ENCODE measurements at regions not wholly inside any gene's neighbourhood (a gene's known extent, or its start where the extent isn't known, plus 50 kb on each side); places are given as distances from the start of the nearest gene placed in this dataset.

DNA sequence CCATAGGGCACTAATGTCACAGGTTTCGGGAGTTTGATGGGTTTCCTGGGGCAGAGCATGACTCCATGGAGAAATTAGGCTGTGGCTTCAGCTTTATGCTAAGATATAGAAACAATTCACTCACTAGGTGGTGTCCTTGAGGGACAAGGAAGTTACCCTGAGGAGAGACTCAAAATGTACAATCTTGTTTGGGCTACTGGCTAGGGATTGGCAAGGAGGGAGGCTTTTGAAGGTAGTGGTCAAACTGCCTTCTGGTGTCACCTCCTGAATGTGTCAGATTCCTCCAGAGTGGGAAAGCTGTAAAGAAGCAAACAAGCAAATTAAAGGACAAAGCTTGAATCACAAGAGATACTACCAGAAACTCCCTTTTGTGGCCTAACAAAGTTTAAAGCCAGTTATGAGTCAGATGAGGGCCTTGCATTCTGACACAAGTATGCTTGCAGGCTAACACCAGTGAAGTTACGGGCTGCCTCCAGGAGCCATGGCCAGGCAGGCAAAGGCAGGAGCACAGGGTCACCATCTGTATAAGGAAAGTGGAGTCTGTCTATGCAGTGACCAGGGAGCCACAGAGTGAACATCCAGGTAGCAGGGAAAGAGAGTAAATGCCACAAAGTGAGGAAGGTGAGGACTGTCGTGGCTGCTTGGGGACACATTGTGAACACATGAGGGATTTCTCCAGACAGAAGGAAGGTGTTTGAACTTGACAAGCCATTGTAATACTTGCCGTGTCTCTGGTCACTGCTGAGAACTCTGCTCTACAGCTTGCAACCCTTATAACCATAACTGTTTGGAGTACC lies 107.7 kb upstream of the DTNBP1 start:
- H3K4me3 Mint-ChIP-seq (ENCODE audit: unreplicated experiment) = no peak overlapping the region
- ChIA-PET POLR2A (no interaction called here), CTCF (no interaction called here)
- H3K9me3 Mint-ChIP-seq (ENCODE audit: unreplicated experiment) = no peaks in the 10 kb centered on the region
- no peaks in the 10 kb centered on the region for H3K36me3 Mint-ChIP-seq (ENCODE audit: insufficient read depth, unreplicated experiment)
- BruUV-seq (replicated peaks) = no TSS peak
- TF ChIP-seq, protein P1, sequence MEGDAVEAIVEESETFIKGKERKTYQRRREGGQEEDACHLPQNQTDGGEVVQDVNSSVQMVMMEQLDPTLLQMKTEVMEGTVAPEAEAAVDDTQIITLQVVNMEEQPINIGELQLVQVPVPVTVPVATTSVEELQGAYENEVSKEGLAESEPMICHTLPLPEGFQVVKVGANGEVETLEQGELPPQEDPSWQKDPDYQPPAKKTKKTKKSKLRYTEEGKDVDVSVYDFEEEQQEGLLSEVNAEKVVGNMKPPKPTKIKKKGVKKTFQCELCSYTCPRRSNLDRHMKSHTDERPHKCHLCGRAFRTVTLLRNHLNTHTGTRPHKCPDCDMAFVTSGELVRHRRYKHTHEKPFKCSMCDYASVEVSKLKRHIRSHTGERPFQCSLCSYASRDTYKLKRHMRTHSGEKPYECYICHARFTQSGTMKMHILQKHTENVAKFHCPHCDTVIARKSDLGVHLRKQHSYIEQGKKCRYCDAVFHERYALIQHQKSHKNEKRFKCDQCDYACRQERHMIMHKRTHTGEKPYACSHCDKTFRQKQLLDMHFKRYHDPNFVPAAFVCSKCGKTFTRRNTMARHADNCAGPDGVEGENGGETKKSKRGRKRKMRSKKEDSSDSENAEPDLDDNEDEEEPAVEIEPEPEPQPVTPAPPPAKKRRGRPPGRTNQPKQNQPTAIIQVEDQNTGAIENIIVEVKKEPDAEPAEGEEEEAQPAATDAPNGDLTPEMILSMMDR (IDR thresholded peaks at IDR 0.05; ENCODE audit: unreplicated experiment) = no peak
- H3K27ac Mint-ChIP-seq (ENCODE audit: low read depth, unreplicated experiment) = no peak overlapping the region
- no peak for DNase-seq (ENCODE audit: unreplicated experiment)
- H3K27me3 Mint-ChIP-seq (ENCODE audit: insufficient read depth, unreplicated experiment) = peaks cover 15% of the 10 kb centered on the region
- H3K4me1 Mint-ChIP-seq (ENCODE audit: insufficient read depth, unreplicated experiment) = no peaks in the 10 kb centered on the region
- intact Hi-C loops (cut with micrococcal nuclease) = no loop called here

DNA sequence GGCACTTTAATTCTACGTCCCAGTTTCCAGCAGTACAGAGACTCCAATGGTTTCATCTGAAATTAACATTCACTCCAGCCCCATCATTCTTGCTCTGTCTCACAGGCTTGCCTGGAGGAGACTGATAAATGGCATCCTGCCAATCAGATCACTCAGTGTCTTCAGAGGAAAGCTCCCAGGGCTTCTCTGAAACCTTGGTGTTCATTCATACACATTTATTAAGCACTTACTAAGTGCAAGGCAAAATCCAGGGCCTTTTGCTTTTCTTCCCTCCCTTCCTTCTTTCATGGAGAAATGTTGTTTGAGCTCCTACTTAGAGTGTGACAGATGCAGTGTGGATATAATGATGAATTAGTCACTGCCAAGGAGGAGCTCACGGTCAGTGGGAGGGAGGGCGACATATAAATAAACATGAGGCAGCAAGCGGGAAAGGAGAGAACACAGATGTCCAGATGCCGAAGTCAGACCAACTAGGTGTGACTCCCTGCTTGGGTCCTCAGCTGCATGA lies 106.7 kb upstream of the DTNBP1 start:
- intact Hi-C loops (cut with micrococcal nuclease) = no loop called here
- POLR2A ChIA-PET = no interaction called here
- CTCF ChIA-PET = interaction anchor here (0.6 kb wide), 1 partner anchor 133 kb away, joined by 3 read pairs; no protein-coding TSS in a partner anchor
- Mint-ChIP-seq H3K9me3 (ENCODE audit: unreplicated experiment) (no peaks in the 10 kb centered on the region), H3K36me3 (ENCODE audit: insufficient read depth, unreplicated experiment) (no peaks in the 10 kb centered on the region), H3K4me3 (ENCODE audit: unreplicated experiment) (no peak overlapping the region), H3K4me1 (ENCODE audit: insufficient read depth, unreplicated experiment) (no peaks in the 10 kb centered on the region), H3K27ac (ENCODE audit: low read depth, unreplicated experiment) (no peak overlapping the region), H3K27me3 (ENCODE audit: insufficient read depth, unreplicated experiment) (peaks cover 15% of the 10 kb centered on the region)
- DNase-seq (ENCODE audit: unreplicated experiment) = peak; percentile 24
- TF ChIP-seq, protein P1 (IDR thresholded peaks at IDR 0.05; ENCODE audit: unreplicated experiment) = no peak
- BruUV-seq (replicated peaks) = no TSS peak

DNA sequence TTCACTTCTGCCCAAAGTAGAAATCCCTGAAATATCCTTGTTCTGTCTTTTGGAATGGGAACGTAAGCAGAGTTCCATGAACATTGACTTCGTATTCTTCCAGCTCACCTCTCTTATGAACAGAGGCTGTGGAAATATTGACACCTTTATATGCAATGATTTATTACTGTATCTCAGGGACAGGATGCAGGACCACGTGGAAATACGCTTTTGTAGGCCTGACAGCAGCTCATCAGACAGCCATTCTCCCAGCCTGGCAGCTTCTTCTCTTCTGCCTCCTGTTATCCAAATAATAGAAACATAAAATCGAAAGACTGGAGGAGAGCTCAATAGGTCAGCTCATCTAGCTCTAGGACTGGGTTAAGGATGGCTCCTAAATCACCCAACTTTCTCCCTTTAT lies 106.2 kb upstream of the DTNBP1 start:
- no peak for DNase-seq (ENCODE audit: unreplicated experiment)
- Mint-ChIP-seq H3K4me1 (ENCODE audit: insufficient read depth, unreplicated experiment) (no peaks in the 10 kb centered on the region), H3K4me3 (ENCODE audit: unreplicated experiment) (no peak overlapping the region), H3K36me3 (ENCODE audit: insufficient read depth, unreplicated experiment) (peaks cover 4% of the 10 kb centered on the region), H3K9me3 (ENCODE audit: unreplicated experiment) (no peaks in the 10 kb centered on the region), H3K27ac (ENCODE audit: low read depth, unreplicated experiment) (no peak overlapping the region), H3K27me3 (ENCODE audit: insufficient read depth, unreplicated experiment) (peaks cover 15% of the 10 kb centered on the region)
- TF ChIP-seq, protein P1 (IDR thresholded peaks at IDR 0.05; ENCODE audit: unreplicated experiment) = no peak
- POLR2A ChIA-PET = no interaction called here
- CTCF ChIA-PET = interaction anchor here (0.6 kb wide), 1 partner anchor 134 kb away, joined by 3 read pairs; no protein-coding TSS in a partner anchor
- BruUV-seq (replicated peaks) = no TSS peak
- intact Hi-C loops (cut with micrococcal nuclease) = no loop called here

DNA sequence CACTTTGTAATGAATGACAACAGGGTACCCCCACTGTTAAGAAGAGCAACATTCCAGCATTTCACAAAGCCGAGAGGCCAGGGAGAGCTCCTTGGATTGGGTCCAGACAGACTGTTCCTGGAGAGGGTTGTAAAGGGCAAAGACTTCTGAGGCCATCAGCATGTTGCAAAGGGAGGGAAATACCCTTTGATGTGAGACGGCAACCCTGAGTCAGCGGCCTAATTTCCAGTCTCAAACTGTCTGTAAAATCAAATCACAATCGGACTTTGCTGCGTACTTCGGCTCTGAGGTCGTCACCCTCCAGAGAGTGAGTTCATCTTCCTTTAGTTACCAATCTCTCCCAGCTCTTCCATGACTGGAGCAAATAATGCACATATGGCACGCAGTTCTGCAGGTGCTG lies 101.0 kb upstream of the DTNBP1 start:
- TF ChIP-seq, protein P1 (IDR thresholded peaks at IDR 0.05; ENCODE audit: unreplicated experiment) = no peak
- Mint-ChIP-seq H3K4me1 (ENCODE audit: insufficient read depth, unreplicated experiment) (no peaks in the 10 kb centered on the region), H3K27ac (ENCODE audit: low read depth, unreplicated experiment) (no peak overlapping the region), H3K9me3 (ENCODE audit: unreplicated experiment) (no peaks in the 10 kb centered on the region), H3K27me3 (ENCODE audit: insufficient read depth, unreplicated experiment) (no peaks in the 10 kb centered on the region), H3K36me3 (ENCODE audit: insufficient read depth, unreplicated experiment) (peaks cover 4% of the 10 kb centered on the region), H3K4me3 (ENCODE audit: unreplicated experiment) (no peak overlapping the region)
- no TSS peak for BruUV-seq (replicated peaks)
- DNase-seq (ENCODE audit: unreplicated experiment) = peak; percentile 54
- intact Hi-C loops (cut with micrococcal nuclease) = no loop called here
- POLR2A ChIA-PET = no interaction called here
- CTCF ChIA-PET = interaction anchor here (0.5 to 1.0 kb wide), 2 partner anchors 364 to 419 kb away, joined by 3 to 4 read pairs; no protein-coding TSS in a partner anchor

Measured in MCF 10A (cell line).